ENCODE measurements at regions not wholly inside any gene's neighbourhood (a gene's known extent, or its start where the extent isn't known, plus 50 kb on each side); places are given as distances from the start of the nearest gene placed in this dataset.

DNA sequence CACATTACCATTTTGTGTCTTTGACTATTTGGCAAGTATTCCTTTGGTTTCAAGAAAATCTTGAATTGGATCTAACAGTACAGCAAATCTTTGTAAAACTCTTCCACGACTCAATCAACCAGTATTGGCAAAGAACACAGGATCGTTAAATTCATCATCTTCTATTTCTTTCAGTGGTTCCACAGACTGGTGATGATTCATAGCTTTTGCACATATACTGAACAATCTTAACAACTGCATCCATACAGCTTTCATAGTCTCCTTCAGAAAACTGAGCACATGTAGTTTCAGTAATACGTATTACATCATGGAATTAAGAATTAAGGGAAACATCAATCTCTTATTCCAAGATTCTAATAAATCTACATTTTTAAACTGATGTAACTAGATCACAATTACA lies 91.6 kb upstream of the LIPC start:
- 57 to 86% (median 76%) methylated on average over 3 of the region's 3 CpGs for WGBS, 3 donors
- Histone ChIP-seq H3K27me3 (ENCODE audit: insufficient read depth in 3 of 3, low read length in 2 of 3) (no peaks in the 10 kb centered on the region), H3K4me3 (no peak overlapping the region), H3K36me3 (ENCODE audit: insufficient read depth in 1 of 2, low read depth in 1 of 2) (no peaks in the 10 kb centered on the region), H3K27ac (no peak overlapping the region), H3K9me3 (no peaks in the 10 kb centered on the region), H3K4me1 (no peaks in the 10 kb centered on the region)
- ATAC-seq (no peak), DNase-seq (no peak)
- TF ChIP-seq, protein P1, sequence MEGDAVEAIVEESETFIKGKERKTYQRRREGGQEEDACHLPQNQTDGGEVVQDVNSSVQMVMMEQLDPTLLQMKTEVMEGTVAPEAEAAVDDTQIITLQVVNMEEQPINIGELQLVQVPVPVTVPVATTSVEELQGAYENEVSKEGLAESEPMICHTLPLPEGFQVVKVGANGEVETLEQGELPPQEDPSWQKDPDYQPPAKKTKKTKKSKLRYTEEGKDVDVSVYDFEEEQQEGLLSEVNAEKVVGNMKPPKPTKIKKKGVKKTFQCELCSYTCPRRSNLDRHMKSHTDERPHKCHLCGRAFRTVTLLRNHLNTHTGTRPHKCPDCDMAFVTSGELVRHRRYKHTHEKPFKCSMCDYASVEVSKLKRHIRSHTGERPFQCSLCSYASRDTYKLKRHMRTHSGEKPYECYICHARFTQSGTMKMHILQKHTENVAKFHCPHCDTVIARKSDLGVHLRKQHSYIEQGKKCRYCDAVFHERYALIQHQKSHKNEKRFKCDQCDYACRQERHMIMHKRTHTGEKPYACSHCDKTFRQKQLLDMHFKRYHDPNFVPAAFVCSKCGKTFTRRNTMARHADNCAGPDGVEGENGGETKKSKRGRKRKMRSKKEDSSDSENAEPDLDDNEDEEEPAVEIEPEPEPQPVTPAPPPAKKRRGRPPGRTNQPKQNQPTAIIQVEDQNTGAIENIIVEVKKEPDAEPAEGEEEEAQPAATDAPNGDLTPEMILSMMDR (IDR thresholded peaks at IDR 0.05): no peak
- intact Hi-C loops (cut with DNase I): no loop called here

DNA sequence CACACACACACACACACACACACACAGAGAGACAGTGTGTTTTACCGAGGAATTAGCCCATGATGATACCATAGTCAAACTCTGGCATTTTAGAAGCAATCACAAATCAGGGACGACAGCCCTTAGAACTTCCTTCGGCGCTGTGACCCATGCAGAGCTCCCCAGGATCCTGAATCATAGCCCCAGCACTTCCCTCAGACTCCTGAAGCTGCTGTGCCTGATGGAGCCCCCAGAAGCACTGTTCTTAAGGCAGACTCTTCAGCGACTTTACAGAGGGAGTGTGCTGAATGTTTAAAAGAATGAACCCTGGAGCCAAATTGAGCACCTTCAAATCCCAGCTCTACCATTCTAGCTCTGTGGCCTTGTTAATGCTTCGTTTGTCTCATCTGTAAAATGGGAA lies 89.3 kb upstream of the LIPC start:
- ATAC-seq: no peak
- DNase-seq: no peak
- intact Hi-C loops (cut with DNase I): no loop called here

DNA sequence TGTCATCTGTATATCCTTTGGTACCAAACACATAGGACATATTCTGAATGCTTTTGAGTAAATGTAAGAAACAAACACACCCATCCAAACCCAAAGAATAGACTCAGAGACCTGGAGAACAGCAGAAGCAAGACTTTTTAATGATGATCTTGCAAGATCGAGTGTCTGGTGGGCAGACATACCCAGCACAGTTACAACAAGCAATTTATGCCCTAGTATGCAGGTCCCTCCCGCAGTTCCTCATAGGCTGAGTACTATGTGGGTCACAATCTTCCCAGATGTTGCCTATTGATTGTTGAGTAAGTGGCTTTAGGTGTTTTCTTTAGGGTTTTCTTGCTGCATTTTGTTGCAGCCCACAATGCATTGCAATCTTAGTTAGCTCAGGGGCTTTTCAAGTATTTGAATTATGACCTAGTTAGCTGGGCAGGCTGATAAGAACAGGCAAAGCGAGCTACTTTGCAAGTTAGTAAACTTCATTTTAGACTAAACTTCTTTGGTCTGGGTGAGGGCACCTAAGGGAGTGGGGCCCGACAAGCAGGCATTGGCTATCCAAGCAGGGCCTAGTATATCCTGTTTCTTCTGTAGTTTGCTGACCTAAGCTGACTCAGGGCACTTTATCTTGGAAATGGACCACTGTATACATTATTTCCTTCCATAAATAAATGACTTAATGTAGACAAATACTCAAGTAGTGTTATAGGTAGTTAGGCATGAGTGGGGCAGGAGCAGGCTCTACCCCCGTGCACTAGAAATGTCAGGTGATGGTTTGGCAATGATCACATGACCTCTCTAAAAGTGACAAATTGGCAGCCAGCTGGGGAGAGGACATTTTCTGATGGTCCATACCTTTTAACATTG lies 87.3 kb upstream of the LIPC start:
- ATAC-seq (no peak), DNase-seq (no peak)
- TF ChIP-seq, protein P1 (IDR thresholded peaks at IDR 0.05): no peak
- no peaks in the 10 kb centered on the region for H3K36me3 ChIP-seq (ENCODE audit: insufficient read depth in 1 of 2, low read depth in 1 of 2)
- H3K27me3 ChIP-seq (ENCODE audit: insufficient read depth in 3 of 3, low read length in 2 of 3): no peaks in the 10 kb centered on the region
- H3K4me3 ChIP-seq: no peak overlapping the region
- intact Hi-C loops (cut with DNase I): no loop called here
- no peaks in the 10 kb centered on the region for H3K9me3 ChIP-seq
- peaks cover 6% of the 10 kb centered on the region for H3K4me1 ChIP-seq
- WGBS, 3 donors: 95 to 99% (median 95%) methylated on average over 5 of the region's 5 CpGs
- H3K27ac ChIP-seq: no peak overlapping the region

More for the DNA sequence above, 89.3 kb upstream of the LIPC start:
- 63 to 81% (median 75%) methylated on average over 6 of the region's 6 CpGs for WGBS, 3 donors
- no peak overlapping the region for H3K4me3 ChIP-seq
- H3K9me3 ChIP-seq: no peaks in the 10 kb centered on the region
- H3K27me3 ChIP-seq (ENCODE audit: insufficient read depth in 3 of 3, low read length in 2 of 3): no peaks in the 10 kb centered on the region
- TF ChIP-seq, protein P1 (IDR thresholded peaks at IDR 0.05): no peak
- no peak overlapping the region for H3K27ac ChIP-seq
- no peaks in the 10 kb centered on the region for H3K36me3 ChIP-seq (ENCODE audit: insufficient read depth in 1 of 2, low read depth in 1 of 2)
- H3K4me1 ChIP-seq: no peaks in the 10 kb centered on the region

DNA sequence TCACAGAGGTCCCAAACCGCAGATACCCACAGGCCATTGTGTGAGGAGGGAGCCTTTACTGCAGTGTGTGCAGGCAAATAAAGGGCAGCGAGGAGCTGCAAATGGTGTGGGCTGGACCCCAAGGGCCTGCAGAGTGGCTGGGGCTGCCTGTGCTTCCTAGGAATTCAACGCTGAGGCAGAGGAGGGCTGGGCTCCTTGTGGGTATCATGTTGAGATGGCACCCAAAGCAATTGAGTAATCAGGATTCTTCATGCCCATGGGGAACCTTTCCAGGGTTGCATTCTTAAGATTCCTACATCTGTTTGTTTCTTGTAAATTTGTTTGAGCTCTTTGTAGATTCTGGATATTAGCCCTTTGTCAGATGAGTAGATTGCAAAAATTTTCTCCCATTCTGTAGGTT lies 85.4 kb upstream of the LIPC start:
- Histone ChIP-seq H3K36me3 (ENCODE audit: insufficient read depth in 1 of 2, low read depth in 1 of 2) (no peaks in the 10 kb centered on the region), H3K4me3 (no peak overlapping the region), H3K4me1 (peaks cover 6% of the 10 kb centered on the region), H3K27ac (no peak overlapping the region), H3K27me3 (ENCODE audit: insufficient read depth in 3 of 3, low read length in 2 of 3) (no peaks in the 10 kb centered on the region), H3K9me3 (no peaks in the 10 kb centered on the region)
- intact Hi-C loops (cut with DNase I): no loop called here
- TF ChIP-seq, protein P1 (IDR thresholded peaks at IDR 0.05): no peak
- WGBS, 3 donors: 60 to 80% (median 77%) methylated on average over 3 of the region's 3 CpGs
- DNase-seq: no peak
- no peak for ATAC-seq

Measured in psoas muscle (tissue), 7 donors.